K562 (cell line): ENCODE measurements at regions not wholly inside any gene's neighbourhood (a gene's known extent, or its start where the extent isn't known, plus 50 kb on each side); places are given as distances from the start of the nearest gene placed in this dataset.

Experiments used
- ELF2 ChIP-seq: fragments of 250-450 bp; sonication (Bioruptor Pico); IDR thresholded peaks from 2 replicates; pipeline ENCODE4 v1.5.0; 2021; ENCODE audit warnings: mild to moderate bottlenecking
- ETV1 ChIP-seq: fragments of 450-650 bp; conservative IDR thresholded peaks from 2 replicates; pipeline ENCODE4 v1.6.1; 2016; ENCODE audit warnings: missing genetic modification characterization, control low read depth, low read depth, missing compliant biosample characterization
- GABPA ChIP-seq: fragments of 200-800 bp; sonication (Bioruptor generic); conservative IDR thresholded peaks from 2 replicates; pipeline ENCODE4 v1.6.1; 2016; ENCODE audit warnings: low read depth, missing genetic modification characterization, missing compliant biosample characterization
- HDAC6 ChIP-seq: IDR thresholded peaks from 2 replicates; pipeline ENCODE4 v1.6.1; 2012; ENCODE audit warnings: low read depth, mild to moderate bottlenecking, control low read depth, inconsistent platforms, low read length, moderate library complexity
- MEIS2 ChIP-seq: fragments of 450-650 bp; IDR thresholded peaks from 2 replicates; pipeline ENCODE4 v1.6.1; 2014; ENCODE audit warnings: mild to moderate bottlenecking; ENCODE audit not compliant: partially characterized antibody
- NR2C2 ChIP-seq, 2 experiments: fragments of 200-800 bp in 1 of 2; sonication (Bioruptor generic) in 1 of 2; sonication (generic) in 1 of 2; formaldehyde crosslinking in 1 of 2; IDR thresholded peaks; 2 replicates each; pipeline versions ENCODE4 v1.6.1 to v1.8.0; 2016 to 2022; ENCODE audit warnings: mild to moderate bottlenecking in 1 of 2, missing compliant biosample characterization in 1 of 2, missing genetic modification characterization in 1 of 2, missing genetic modification reagents in 1 of 2
- PBX2 ChIP-seq, 2 experiments: IDR thresholded peaks in 1 of 2; conservative IDR thresholded peaks in 1 of 2; 2 replicates each; pipeline ENCODE4 v1.6.1; 2016; ENCODE audit warnings: low read depth in 2 of 2, mild to moderate bottlenecking in 1 of 2, missing compliant biosample characterization in 1 of 2, missing genetic modification characterization in 1 of 2, moderate library complexity in 1 of 2
- PKNOX1 ChIP-seq: fragments of 450-650 bp; IDR thresholded peaks from 2 replicates; pipeline ENCODE4 v1.6.1; 2016
- PTTG1 ChIP-seq: fragments of 450-650 bp; IDR thresholded peaks from 2 replicates; pipeline ENCODE4 v1.6.1; 2016; ENCODE audit warnings: low read depth, mild to moderate bottlenecking, missing genetic modification characterization, missing compliant biosample characterization
- RCOR1 ChIP-seq, 2 experiments: IDR thresholded peaks; 2 replicates each; pipeline ENCODE4 v1.6.1; 2012; ENCODE audit warnings: low read depth in 2 of 2, low read length in 2 of 2, borderline replicate concordance in 1 of 2, improper control_type of control experiment in 1 of 2
- SFPQ ChIP-seq: fragments of 200-400 bp; formaldehyde crosslinking; IDR thresholded peaks from 2 replicates; pipeline ENCODE4 v1.6.1; 2017; ENCODE audit warnings: mild to moderate bottlenecking, low read depth, low read length, moderate library complexity
- SMAD4 ChIP-seq: fragments of 250-450 bp; sonication (Bioruptor Pico); conservative IDR thresholded peaks from 2 replicates; pipeline ENCODE4 v1.8.0; 2021; ENCODE audit warnings: inconsistent platforms, mild to moderate bottlenecking, moderate library complexity
- ZNF592 ChIP-seq: fragments of 450-650 bp; IDR thresholded peaks from 2 replicates; pipeline ENCODE4 v1.6.1; 2017; ENCODE audit warnings: antibody characterized with exemption, mild to moderate bottlenecking
- ZNF699 ChIP-seq: fragments of 250-450 bp; sonication (Bioruptor Pico); IDR thresholded peaks from 2 replicates; pipeline ENCODE4 v1.8.0; 2021; ENCODE audit warnings: mild to moderate bottlenecking, moderate library complexity; ENCODE audit not compliant: insufficient replicate concordance
- ZNF75A ChIP-seq: fragments of 450-650 bp; formaldehyde crosslinking; IDR thresholded peaks from 2 replicates; pipeline ENCODE4 v1.4.0; 2020; ENCODE audit warnings: mild to moderate bottlenecking
- ZNF76 ChIP-seq: fragments of 250-450 bp; sonication (Bioruptor Pico); IDR thresholded peaks from 2 replicates; pipeline ENCODE4 v1.4.0; 2020; ENCODE audit warnings: mild to moderate bottlenecking, moderate library complexity, borderline replicate concordance
- ZNF766 ChIP-seq: fragments of 200-800 bp; sonication (Bioruptor generic); conservative IDR thresholded peaks from 2 replicates; pipeline ENCODE4 v1.6.1; 2016; ENCODE audit warnings: missing genetic modification characterization, missing compliant biosample characterization

- TF ChIP-seq SFPQ (no peak), ZNF699 (CRISPR knock-in tag) (no peak), ZNF766 (CRISPR knock-in tag) (0 out of 2 replicates have a peak, but pooled peaks have one; percentile 30), SMAD4 (peak; percentile 72), ZNF592 (no peak), ETV1 (tag) (0 out of 2 replicates have a peak, but pooled peaks have one; percentile 25), HDAC6 (no peak), PKNOX1 (peak; percentile 87), RCOR1 (IDR thresholded peaks at IDR 0.05; ENCODE audit: borderline replicate concordance in 1 of 2, low read depth in 2 of 2, low read length in 2 of 2) (peak in 1 of 2 experiments; percentile 58; a peak in 1 of 4 replicates), GABPA (tag) (peak; percentile 75), PTTG1 (tag) (no peak), PBX2 (CRISPR knock-in tag; IDR thresholded peaks at IDR 0.05; ENCODE audit: low read depth) (0 out of 2 replicates have a peak, but pooled peaks have one; percentile 39), PBX2 (tag; conservative IDR thresholded peaks at IDR 0.05; ENCODE audit: low read depth) (no peak; the same call in 1 of the 2 replicates), NR2C2 (CRISPR knock-in tag; IDR thresholded peaks at IDR 0.05) (no peak), NR2C2 (tag; IDR thresholded peaks at IDR 0.05) (no peak), MEIS2 (peak; percentile 81), ZNF75A (CRISPR knock-in tag) (no peak), ZNF76 (no peak), ELF2 (0 out of 2 replicates have a peak, but pooled peaks have one; percentile 44)
Measured at GRCh38 chr16:55991843-55992242, 116.7 kb upstream of the CES5A start (continued).
